NT2/D1 (cell line): ENCODE measurements at regions not wholly inside any gene's neighbourhood (a gene's known extent, or its start where the extent isn't known, plus 50 kb on each side); places are given as distances from the start of the nearest gene placed in this dataset.

ENCODE experiments used
- SUZ12 ChIP-seq: IDR thresholded peaks from 2 replicates; pipeline ENCODE4 v1.6.1; 2011; ENCODE audit not compliant: insufficient read length, insufficient read depth; ENCODE audit errors: extremely low read depth
- YY1 ChIP-seq: IDR thresholded peaks from 2 replicates; pipeline ENCODE4 v1.6.1; 2011; ENCODE audit not compliant: insufficient read length, insufficient read depth

- TF ChIP-seq YY1 (no peak), SUZ12 (no peak)
Measured at GRCh38 chr1:218538341-218538740, 193.2 kb downstream of the TGFB2 start.
